SK-N-SH (cell line): ENCODE measurements at regions not wholly inside any gene's neighbourhood (a gene's known extent, or its start where the extent isn't known, plus 50 kb on each side); places are given as distances from the start of the nearest gene placed in this dataset.

ENCODE experiments used
- CTCF ChIA-PET: fragments of 300-600, 350-600 bp; formaldehyde crosslinking; extraction: SDS; loops from one replicate; lab custom pipeline; 2021; lab: Yijun Ruan, JAX
- POLR2A ChIA-PET: fragments of 350-600 bp; sonication (Branson Sonifier 250); formaldehyde crosslinking; extraction: SDS; loops from one replicate; lab custom pipeline; 2020; ENCODE audit warnings: antibody characterized with exemption, inconsistent platforms; lab: Yijun Ruan, JAX
- DNase-seq: peaks from one replicate; pipeline ENCODE4 v3.0.0; 2012
- H2AFZ ChIP-seq: fragments of 200-600 bp; sonication (generic); 2 replicates; pipeline ENCODE4 v1.8.1; 2016; ENCODE audit warnings: antibody characterized with exemption, mild to moderate bottlenecking, low read depth
- H3F3A ChIP-seq: fragments of 200-600 bp; sonication (generic); replicated peaks from 2 replicates; pipeline ENCODE3; 2016; ENCODE audit warnings: antibody characterized with exemption, mild to moderate bottlenecking; ENCODE audit not compliant: insufficient read depth
- H3K27ac ChIP-seq, 2 experiments: fragments of 200-500 bp in 1 of 2; fragments of 200-600 bp in 1 of 2; sonication (Bioruptor generic) in 1 of 2; sonication (generic), shearing (Covaris generic) in 1 of 2; 2 replicates each; pipeline versions ENCODE4 v1.5.1 to v1.6.1; 2014 to 2016; ENCODE audit warnings: low read depth in 2 of 2, inconsistent platforms in 1 of 2, low read length in 1 of 2, mild to moderate bottlenecking in 1 of 2, mixed read lengths in 1 of 2
- H3K27me3 ChIP-seq: fragments of 200-600 bp; sonication (generic), shearing (Covaris generic); 2 replicates; pipeline ENCODE4 v1.6.1; 2016; ENCODE audit warnings: mixed run types; ENCODE audit not compliant: insufficient read depth
- H3K36me3 ChIP-seq, 2 experiments: fragments of 200-500 bp in 1 of 2; fragments of 200-600 bp in 1 of 2; sonication (Bioruptor generic) in 1 of 2; sonication (generic) in 1 of 2; replicated peaks in 1 of 2; 2 replicates each; pipeline versions ENCODE3 to v1.5.1; 2014 to 2016; ENCODE audit warnings: low read length in 1 of 2, mild to moderate bottlenecking in 1 of 2; ENCODE audit not compliant: insufficient read depth in 2 of 2, control insufficient read depth in 1 of 2
- H3K4me1 ChIP-seq, 2 experiments: fragments of 200-500 bp in 1 of 2; fragments of 200-600 bp in 1 of 2; sonication (Bioruptor generic) in 1 of 2; sonication (generic), shearing (Covaris generic) in 1 of 2; 2 replicates each; pipeline versions ENCODE4 v1.5.1 to v1.6.1; 2014 to 2016; ENCODE audit warnings: low read depth in 1 of 2, low read length in 1 of 2, mixed run types in 1 of 2; ENCODE audit not compliant: insufficient read depth in 2 of 2, control insufficient read depth in 1 of 2
- H3K4me2 ChIP-seq: fragments of 200-600 bp; sonication (generic), shearing (Covaris generic); 2 replicates; pipeline ENCODE4 v1.6.1; 2017; ENCODE audit warnings: mixed run types
- H3K4me3 ChIP-seq, 2 experiments: fragments of 200-500 bp in 1 of 2; fragments of 200-600 bp in 1 of 2; sonication (Bioruptor generic) in 1 of 2; sonication (generic), shearing (Covaris generic) in 1 of 2; 2 replicates each; pipeline versions ENCODE4 v1.5.1 to v1.8.1; 2014 to 2016; ENCODE audit warnings: low read depth in 2 of 2, inconsistent platforms in 1 of 2, low read length in 1 of 2, mild to moderate bottlenecking in 1 of 2, mixed read lengths in 1 of 2, moderate library complexity in 1 of 2
- H3K79me2 ChIP-seq: fragments of 200-600 bp; sonication (generic); 2 replicates; pipeline ENCODE4 v1.8.1; 2017; ENCODE audit warnings: mild to moderate bottlenecking; ENCODE audit not compliant: insufficient read depth
- H3K9ac ChIP-seq: fragments of 200-600 bp; sonication (generic); 2 replicates; pipeline ENCODE4 v1.6.1; 2017; ENCODE audit warnings: mixed run types
- H3K9me2 ChIP-seq: fragments of 200-600 bp; sonication (generic); 2 replicates; pipeline ENCODE4 v1.6.1; 2017; ENCODE audit warnings: mixed run types
- H3K9me3 ChIP-seq: fragments of 200-600 bp; sonication (generic); 2 replicates; pipeline ENCODE4 v1.6.1; 2017; ENCODE audit warnings: mixed run types, mild to moderate bottlenecking, moderate library complexity
- H4K20me1 ChIP-seq: fragments of 200-600 bp; sonication (generic); 2 replicates; pipeline ENCODE4 v1.6.1; 2017; ENCODE audit warnings: mild to moderate bottlenecking, mixed run types; ENCODE audit not compliant: insufficient read depth
- ELF1 ChIP-seq: IDR thresholded peaks from 2 replicates; pipeline ENCODE4 v1.4.0; 2012
- FOXJ3 ChIP-seq: sonication (generic); formaldehyde crosslinking; IDR thresholded peaks from 2 replicates; pipeline ENCODE4 v1.5.1; 2020; ENCODE audit warnings: mild to moderate bottlenecking, missing genetic modification reagents
- FOXM1 ChIP-seq: IDR thresholded peaks from 2 replicates; pipeline ENCODE4 v1.4.0; 2012; ENCODE audit warnings: low read depth, mild to moderate bottlenecking
- GABPA ChIP-seq: IDR thresholded peaks from 2 replicates; pipeline ENCODE4 v1.4.0; 2012; ENCODE audit warnings: low read depth, mild to moderate bottlenecking
- IRF3 ChIP-seq: fragments of 150-350 bp; IDR thresholded peaks from 2 replicates; pipeline ENCODE4 v1.6.1; 2016; ENCODE audit warnings: mild to moderate bottlenecking, low read depth, low read length
- JUND ChIP-seq: IDR thresholded peaks from 2 replicates; pipeline ENCODE4 v1.4.0; 2012
- MAX ChIP-seq: IDR thresholded peaks from 2 replicates; pipeline ENCODE4 v1.4.0; 2012; ENCODE audit warnings: low read depth
- NRF1 ChIP-seq: IDR thresholded peaks from 2 replicates; pipeline ENCODE4 v1.6.1; 2012; ENCODE audit warnings: low read depth, mild to moderate bottlenecking, low read length
- POLR2AphosphoS5 ChIP-seq: IDR thresholded peaks from 2 replicates; pipeline ENCODE4 v1.6.1; 2012; ENCODE audit warnings: low read depth, low read length
- RCOR1 ChIP-seq: fragments of 150-350 bp; IDR thresholded peaks from 2 replicates; pipeline ENCODE4 v1.6.1; 2017; ENCODE audit warnings: antibody characterized with exemption, low read length
- RFX5 ChIP-seq: IDR thresholded peaks from 2 replicates; pipeline ENCODE4 v1.6.1; 2012; ENCODE audit warnings: mild to moderate bottlenecking, improper control_type of control experiment, low read length
- TCF12 ChIP-seq: IDR thresholded peaks from 2 replicates; pipeline ENCODE4 v1.4.0; 2012
- WGBS: methylation state at CpG from one replicate; pipeline ENCODE4 v1.1.6; 2017; ENCODE audit warnings: low lambda C conversion rate; 5-methylcytosine and 5-hydroxymethylcytosine counted together
- TF ChIP-seq, protein P1 (sequence below): IDR thresholded peaks from 2 replicates; pipeline ENCODE4 v1.4.0; 2012; ENCODE audit warnings: low read depth, borderline replicate concordance
- TF ChIP-seq, protein P2 (sequence below): fragments of 150-350 bp; IDR thresholded peaks from 2 replicates; pipeline ENCODE4 v1.6.1; 2017; ENCODE audit warnings: antibody characterized with exemption, low read length, low read depth, borderline replicate concordance

GRCh38 chr6:22807261-22807660, 237.9 kb downstream of the HDGFL1 start:
- H3K4me2 ChIP-seq, result no peak overlapping the region
- H4K20me1 ChIP-seq, result no peaks in the 10 kb centered on the region
- no peak overlapping the region for H3K27ac ChIP-seq
- POLR2A ChIA-PET, result no interaction called here
- no peak overlapping the region for H3K9ac ChIP-seq
- H3K36me3 ChIP-seq, result no peaks in the 10 kb centered on the region
- DNase-seq, result no peak
- no peaks in the 10 kb centered on the region for H3K27me3 ChIP-seq
- 77% methylated on average over 1 of the region's 1 CpG for WGBS
- CTCF ChIA-PET, result interaction anchor here (0.7 kb wide), 1 partner anchor 1941 kb away, joined by 3 read pairs; no protein-coding TSS in a partner anchor
- H3K9me2 ChIP-seq, result no peaks in the 10 kb centered on the region
- TF ChIP-seq, protein P1, sequence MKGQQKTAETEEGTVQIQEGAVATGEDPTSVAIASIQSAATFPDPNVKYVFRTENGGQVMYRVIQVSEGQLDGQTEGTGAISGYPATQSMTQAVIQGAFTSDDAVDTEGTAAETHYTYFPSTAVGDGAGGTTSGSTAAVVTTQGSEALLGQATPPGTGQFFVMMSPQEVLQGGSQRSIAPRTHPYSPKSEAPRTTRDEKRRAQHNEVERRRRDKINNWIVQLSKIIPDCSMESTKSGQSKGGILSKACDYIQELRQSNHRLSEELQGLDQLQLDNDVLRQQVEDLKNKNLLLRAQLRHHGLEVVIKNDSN, result no peak
- TF ChIP-seq MAX (no peak), FOXM1 (no peak), RFX5 (no peak), RCOR1 (no peak), GABPA (no peak), IRF3 (no peak), TCF12 (no peak), POLR2AphosphoS5 (no peak), JUND (no peak)
- TF ChIP-seq, all 33 proteins: peak for 0
- no peak overlapping the region for H2AFZ ChIP-seq
- no peaks in the 10 kb centered on the region for H3K79me2 ChIP-seq
- H3K4me3 ChIP-seq, result no peak overlapping the region
- no peaks in the 10 kb centered on the region for H3K4me1 ChIP-seq
- H3K9me3 ChIP-seq, result no peaks in the 10 kb centered on the region
- no peaks in the 10 kb centered on the region for H3F3A ChIP-seq

DNA sequence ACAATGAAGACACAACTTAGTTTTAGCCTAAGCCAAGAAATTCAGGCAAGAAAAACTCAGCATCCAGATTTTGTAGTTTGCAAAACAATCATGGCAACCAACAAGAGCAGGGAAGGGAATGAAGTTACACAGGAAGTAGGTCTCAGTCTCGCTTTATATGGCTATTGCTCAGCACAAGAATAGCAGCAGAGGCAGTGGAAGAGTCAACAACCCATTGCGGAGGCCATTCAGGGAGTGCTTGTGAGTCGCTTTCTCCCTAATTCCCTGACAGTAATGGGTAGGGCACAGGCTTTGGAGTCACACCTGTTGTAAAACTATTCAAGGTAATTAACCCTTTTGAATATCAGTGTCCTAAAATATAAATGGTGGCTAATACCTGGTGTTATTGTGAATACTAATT, 238.5 kb downstream of the HDGFL1 start:
- no peak overlapping the region for H3K9ac ChIP-seq
- H2AFZ ChIP-seq, result no peak overlapping the region
- no peaks in the 10 kb centered on the region for H3K9me3 ChIP-seq
- 80% methylated on average over 3 of the region's 3 CpGs for WGBS
- H4K20me1 ChIP-seq, result no peaks in the 10 kb centered on the region
- no peak overlapping the region for H3K4me3 ChIP-seq
- no peaks in the 10 kb centered on the region for H3K36me3 ChIP-seq
- H3K27me3 ChIP-seq, result no peaks in the 10 kb centered on the region
- H3K27ac ChIP-seq, result no peak overlapping the region
- TF ChIP-seq IRF3, result no peak
- no peak for TF ChIP-seq NRF1
- no peak for TF ChIP-seq TCF12
- TF ChIP-seq, protein P2, sequence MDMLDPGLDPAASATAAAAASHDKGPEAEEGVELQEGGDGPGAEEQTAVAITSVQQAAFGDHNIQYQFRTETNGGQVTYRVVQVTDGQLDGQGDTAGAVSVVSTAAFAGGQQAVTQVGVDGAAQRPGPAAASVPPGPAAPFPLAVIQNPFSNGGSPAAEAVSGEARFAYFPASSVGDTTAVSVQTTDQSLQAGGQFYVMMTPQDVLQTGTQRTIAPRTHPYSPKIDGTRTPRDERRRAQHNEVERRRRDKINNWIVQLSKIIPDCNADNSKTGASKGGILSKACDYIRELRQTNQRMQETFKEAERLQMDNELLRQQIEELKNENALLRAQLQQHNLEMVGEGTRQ, result no peak
- no peak for TF ChIP-seq FOXJ3
- TF ChIP-seq ELF1, result no peak
- no peak for TF ChIP-seq GABPA
- H3K79me2 ChIP-seq, result no peaks in the 10 kb centered on the region
- H3K4me1 ChIP-seq, result no peaks in the 10 kb centered on the region
- ChIA-PET POLR2A (no interaction called here), CTCF (no interaction called here)
- H3K4me2 ChIP-seq, result no peak overlapping the region
- no peaks in the 10 kb centered on the region for H3F3A ChIP-seq
- no peak for DNase-seq
- H3K9me2 ChIP-seq, result no peaks in the 10 kb centered on the region
